GM20431 (cell line): ENCODE measurements at regions not wholly inside any gene's neighbourhood (a gene's known extent, or its start where the extent isn't known, plus 50 kb on each side); places are given as distances from the start of the nearest gene placed in this dataset.

Experiments
- in situ Hi-C: fragments of 300-500 bp; cut with MseI, MboI; formaldehyde crosslinking; loops from one replicate; pipeline ENCODE4 v1.15.0; 2020; ENCODE audit warnings: low sequenced_read_pairs; ENCODE audit not compliant: unreplicated experiment

DNA sequence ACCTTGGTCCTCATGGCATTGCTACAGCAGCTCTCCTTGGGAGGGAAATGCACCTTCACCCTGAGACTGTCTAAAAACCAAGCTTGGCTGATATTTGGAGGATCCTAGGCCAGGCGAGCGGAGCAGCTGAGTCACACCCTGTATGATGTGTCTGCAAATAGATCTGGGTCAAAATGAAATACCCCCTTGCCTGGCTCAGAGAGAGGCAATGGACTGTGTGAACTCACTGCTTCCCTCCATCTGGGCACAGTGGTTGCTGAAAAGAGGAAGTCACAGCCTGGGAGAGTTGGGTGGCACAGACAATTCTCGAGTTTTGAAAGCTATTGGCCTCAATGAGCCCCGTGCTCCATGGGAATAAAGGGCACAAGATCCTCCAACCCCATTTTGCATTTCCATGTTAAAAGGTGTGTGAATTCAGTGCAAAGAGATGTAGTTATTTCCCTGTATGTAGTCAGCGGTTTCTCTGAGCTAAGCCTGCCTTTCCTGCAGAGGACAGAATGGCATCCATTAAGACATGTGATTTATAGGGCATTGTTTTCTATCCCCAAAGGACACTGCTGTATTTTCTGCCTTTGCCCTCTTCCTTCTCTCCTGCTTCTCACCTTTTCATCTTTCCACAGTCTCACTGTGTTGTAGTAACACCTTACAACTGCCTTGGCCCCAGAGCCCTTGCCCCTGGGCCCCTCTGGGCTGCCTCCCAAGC lies 177.2 kb downstream of the GADD45G start:
- in situ Hi-C loops, result no loop called here

DNA sequence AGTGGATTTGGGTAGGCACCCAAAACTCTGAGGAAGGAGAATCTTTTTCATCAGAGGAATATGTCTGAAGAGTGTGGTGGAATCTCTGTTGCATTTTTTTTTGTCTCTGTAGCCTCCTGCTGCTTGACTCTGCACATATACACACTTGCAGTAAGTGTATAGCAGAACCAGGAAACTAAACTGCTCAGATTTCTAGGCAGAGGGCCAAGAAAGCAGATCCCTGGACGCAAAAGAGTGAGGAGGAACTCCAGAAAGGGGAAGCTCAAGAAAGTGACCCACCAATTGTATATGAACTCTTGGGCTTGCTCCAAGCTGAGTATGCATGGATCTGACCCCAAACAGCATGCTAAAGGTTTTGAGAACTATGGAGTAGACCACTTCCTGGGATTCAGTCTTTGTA lies 181.8 kb downstream of the GADD45G start:
- in situ Hi-C loops, result no loop called here

- in situ Hi-C loops, result no loop called here
Measured at GRCh38 chr9:89787595-89787994, 182.8 kb downstream of the GADD45G start.

DNA sequence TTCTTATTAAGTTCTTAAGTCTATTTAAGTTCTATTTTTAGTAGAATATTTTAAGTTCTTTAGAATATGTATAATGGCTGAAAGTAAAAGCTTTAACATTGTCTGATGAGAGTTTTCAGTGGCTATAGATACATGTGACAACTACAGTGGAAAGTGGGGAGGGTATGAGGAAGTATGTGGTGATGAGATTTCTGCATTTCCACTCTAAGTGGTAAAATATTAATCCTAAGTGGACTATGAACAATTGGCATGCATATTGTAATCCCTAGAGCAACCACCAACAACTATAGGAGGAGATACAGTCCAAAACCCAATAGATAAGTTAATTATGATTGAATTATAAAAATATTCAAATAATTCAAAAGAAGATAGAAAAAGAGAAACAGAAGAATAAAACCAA lies 183.6 kb downstream of the GADD45G start:
- in situ Hi-C loops, result no loop called here

DNA sequence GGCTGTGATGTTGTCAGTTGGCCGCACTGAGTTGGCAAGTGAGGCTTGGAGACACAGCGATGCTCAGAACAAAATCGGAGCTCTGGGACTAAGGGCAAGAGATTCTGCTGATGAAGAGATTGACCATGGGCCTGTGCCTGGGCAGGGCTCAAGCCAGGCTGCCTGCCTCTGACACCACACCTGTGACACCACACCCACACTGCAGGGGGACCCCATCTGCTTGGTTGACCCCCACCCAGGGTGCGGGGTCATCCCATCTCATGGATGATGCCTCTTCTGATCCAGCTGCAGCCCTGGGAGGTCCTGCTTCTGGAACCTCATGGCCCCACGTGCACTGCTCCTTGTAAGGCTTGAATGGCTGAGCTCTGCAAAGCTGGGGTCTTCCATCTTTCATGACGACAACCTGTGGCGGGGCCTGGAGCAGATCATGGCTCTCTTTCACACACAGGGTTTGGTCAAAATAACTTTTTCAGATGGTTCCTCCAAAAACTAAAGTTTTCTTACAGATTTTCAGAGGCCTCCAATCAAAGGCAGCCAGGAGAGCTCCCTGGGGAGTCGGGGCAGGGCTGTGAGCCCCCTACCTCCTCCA lies 185.2 kb downstream of the GADD45G start:
- in situ Hi-C loops, result no loop called here

- in situ Hi-C loops, result no loop called here
Measured at GRCh38 chr9:89790542-89791109, 185.8 kb downstream of the GADD45G start.

GRCh38 chr9:89791754-89792153 lies 186.9 kb downstream of the GADD45G start:
- in situ Hi-C loops, result no loop called here

- in situ Hi-C loops, result no loop called here
Measured at GRCh38 chr9:89792189-89793123, 187.6 kb downstream of the GADD45G start.

DNA sequence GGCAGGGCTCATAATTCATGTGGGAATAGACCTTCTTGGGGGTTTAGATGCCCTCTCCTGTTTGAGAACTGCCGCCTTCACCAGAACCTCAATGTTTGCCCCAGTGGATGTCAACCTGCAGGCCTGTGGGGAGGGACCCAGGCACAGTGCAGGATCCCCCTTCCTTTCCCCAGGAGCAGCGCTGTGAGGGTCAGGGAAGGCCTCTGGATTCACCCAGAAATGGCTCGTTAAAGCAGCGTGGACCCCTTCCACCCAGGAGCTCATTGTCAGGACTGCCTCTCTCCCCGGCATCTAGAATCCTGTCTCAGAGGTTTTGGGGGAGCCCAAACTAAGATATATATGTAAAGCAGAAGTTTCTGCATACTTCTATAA lies 188.3 kb downstream of the GADD45G start:
- in situ Hi-C loops, result no loop called here

DNA sequence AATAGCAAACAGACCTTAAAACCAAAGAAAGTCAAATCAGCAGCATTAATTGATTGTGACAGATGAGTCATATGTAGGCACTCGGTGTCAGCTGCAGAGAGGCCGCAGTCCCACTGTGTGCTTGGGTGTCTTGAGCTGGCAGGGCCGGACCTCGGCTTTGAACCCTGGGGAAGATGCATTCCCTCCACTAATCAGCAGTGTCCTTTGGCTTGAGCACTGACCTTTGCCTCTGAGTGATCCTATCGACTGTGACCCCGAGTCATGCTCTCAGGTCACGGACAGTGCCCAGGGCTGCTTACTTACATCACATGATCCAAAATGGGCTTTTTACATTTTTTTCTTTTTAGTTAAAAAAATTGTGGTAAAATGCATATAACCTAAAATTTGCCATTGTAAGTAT lies 188.7 kb downstream of the GADD45G start:
- in situ Hi-C loops, result no loop called here

DNA sequence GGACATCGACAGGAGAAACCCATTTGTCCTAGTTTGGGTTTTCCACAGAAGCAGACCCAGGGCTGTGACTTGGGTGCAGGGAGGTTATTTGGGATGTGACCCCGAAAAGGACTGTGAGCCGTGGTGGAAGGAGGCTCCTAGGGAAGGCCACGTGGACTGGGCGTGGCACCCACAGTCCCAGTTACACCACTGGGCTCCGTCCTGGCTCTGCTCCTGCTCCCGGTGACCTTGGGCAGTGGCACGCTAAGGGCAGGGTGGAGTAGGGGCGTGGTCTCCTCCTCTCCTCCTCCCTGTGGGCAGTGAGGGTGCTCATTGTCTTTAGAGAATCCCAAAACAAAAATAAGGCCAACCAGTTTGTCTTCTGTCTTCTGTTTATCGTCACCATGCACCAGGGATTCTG lies 190.1 kb downstream of the GADD45G start:
- in situ Hi-C loops, result no loop called here

DNA sequence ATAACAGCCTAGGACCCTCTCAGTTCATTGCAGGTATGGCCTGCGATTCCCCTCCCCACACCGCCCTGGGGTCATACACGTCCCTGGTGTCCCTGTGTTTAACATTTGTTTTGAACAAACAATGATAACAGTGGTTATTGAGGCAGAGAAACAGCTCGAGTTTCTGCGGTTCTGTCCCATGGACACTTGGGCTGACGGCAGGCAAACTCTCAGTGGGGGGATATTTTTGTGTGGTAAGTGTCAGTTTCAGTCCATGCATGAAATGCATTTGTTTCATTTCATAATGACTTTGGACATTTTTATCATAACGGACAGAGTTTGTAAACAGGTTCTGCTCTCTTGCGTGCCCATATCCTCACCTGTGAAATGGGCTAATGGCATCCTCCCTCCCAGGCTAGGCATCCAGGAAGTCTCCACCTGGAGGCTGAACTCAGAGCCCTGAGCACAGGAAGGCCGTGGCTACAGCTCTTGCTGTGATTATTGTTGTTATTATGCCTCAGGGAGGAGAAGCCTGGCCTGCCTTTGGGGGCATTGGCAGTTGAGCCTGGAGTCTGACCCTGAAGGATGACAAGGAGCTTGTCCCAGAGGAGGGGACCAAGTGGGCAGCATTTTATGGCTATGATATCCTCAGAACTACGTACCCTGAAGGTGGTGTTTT lies 190.9 kb downstream of the GADD45G start:
- in situ Hi-C loops, result no loop called here

GRCh38 chr9:89796606-89797005 lies 191.8 kb downstream of the GADD45G start:
- in situ Hi-C loops, result no loop called here

DNA sequence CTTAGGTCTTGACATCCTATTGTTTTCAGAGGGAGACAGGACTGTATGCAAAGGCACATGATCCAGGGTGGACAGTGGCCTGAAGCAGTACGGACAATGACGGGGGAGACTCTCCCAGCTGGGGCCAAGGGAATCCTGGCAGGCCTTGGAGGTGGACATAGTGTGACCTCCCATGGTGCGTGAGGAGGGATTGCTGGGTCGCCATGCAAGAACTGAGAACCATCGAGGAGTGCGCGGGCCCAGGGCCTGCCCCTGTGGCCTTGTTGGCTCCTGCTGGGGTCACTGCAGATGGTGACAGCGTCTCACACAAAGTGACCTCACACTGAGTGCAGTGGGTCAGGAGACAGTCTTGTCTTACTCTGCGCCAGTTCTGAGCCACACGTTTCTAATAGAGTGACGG lies 192.4 kb downstream of the GADD45G start:
- in situ Hi-C loops, result no loop called here

DNA sequence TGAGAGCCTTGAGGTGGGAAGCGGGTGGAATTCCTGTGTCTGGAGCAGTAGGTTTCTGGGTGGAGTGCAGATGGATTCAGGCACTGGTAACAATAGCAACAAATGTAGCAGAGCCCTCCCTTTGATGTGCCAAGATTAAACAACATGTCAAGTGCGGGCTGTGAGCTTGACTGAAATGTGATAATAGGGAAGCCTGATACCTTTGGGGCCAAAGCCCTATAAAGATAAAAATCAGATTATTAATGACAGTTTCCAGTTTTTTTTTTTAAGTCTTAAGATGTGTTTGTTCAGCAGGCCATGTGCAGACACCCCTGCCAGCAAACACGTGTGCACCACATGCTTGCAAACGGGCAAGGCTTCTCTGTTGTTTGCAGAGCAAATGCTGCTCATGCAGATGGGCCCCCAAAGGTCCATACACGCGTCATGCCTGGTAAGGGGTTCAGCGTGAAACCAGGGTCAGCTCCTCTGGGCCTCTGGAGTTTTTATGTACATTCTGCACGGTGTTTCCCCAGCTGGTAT lies 193.2 kb downstream of the GADD45G start:
- in situ Hi-C loops, result no loop called here

GRCh38 chr9:89798547-89799120 lies 193.8 kb downstream of the GADD45G start:
- in situ Hi-C loops, result no loop called here

DNA sequence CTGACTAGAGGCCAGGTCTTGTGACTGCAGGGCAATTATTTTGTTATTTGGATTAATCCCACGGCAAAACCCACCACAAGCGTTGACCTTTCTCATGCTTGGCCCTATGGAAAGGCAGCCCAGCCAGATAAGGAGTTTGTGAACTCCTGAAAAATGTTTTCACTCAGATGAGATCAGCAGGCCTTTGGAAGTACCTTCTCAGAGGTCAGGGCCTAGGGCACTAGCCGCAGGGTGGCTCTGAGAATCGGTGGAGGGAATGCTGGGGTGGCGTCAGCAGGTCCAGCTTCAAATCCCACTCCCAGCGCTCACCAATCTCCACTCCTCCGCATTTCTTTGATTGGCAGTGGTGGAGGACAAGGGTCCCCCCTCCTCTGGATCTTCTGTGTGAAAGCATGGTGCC lies 194.4 kb downstream of the GADD45G start:
- in situ Hi-C loops, result no loop called here

DNA sequence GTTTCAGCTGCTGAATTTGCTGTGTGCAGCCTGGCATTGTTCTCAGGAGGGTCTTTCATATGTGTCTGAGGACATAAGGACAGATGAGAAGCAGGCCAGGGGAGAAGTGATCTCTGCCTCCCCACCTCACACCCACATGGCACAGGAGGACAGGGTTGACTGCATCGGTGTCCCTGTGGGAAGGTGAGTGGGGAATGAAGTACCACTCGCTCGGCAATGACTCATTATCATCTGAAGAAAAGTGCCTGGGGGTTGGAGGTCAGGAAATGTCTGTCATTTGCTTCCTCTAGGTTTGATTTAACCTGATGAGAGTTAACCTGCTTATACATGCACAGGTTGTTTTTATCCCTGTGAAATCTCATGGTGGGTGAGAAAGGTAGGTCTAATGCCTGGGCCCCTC lies 195.0 kb downstream of the GADD45G start:
- in situ Hi-C loops, result no loop called here

- in situ Hi-C loops, result no loop called here
Measured at GRCh38 chr9:89801341-89801740, 196.5 kb downstream of the GADD45G start.
